RWPE2 (cell line): ENCODE measurements at regions not wholly inside any gene's neighbourhood (a gene's known extent, or its start where the extent isn't known, plus 50 kb on each side); places are given as distances from the start of the nearest gene placed in this dataset.

ENCODE experiments used
- ATAC-seq: fragments of 200-7000 bp; cut with Tn5 transposase; 3 replicates; pipeline ENCODE4 v1.9.1; 2021; ENCODE audit warnings: low read depth
- DNase-seq: peaks from one replicate; pipeline ENCODE4 v3.0.0-alpha.2; 2020; ENCODE audit warnings: low spot score
- H3K27ac ChIP-seq: fragments of 450-650 bp; 2 replicates; pipeline ENCODE4 v1.5.1; 2017; ENCODE audit warnings: mild to moderate bottlenecking; ENCODE audit not compliant: poor library complexity, severe bottlenecking
- H3K27me3 ChIP-seq: fragments of 250-450 bp; sonication (Bioruptor Pico); 2 replicates; pipeline ENCODE4 v1.5.1; 2021; ENCODE audit warnings: mild to moderate bottlenecking, moderate library complexity; ENCODE audit not compliant: insufficient read depth, poor library complexity, severe bottlenecking
- H3K36me3 ChIP-seq: fragments of 250-450 bp; sonication (Bioruptor Pico); 2 replicates; pipeline ENCODE4 v1.5.1; 2020; ENCODE audit warnings: low read depth, mild to moderate bottlenecking, moderate library complexity
- H3K4me1 ChIP-seq: fragments of 250-450 bp; sonication (Bioruptor Pico); 2 replicates; pipeline ENCODE4 v1.5.1; 2021; ENCODE audit warnings: mild to moderate bottlenecking, moderate library complexity; ENCODE audit not compliant: insufficient read depth, poor library complexity, severe bottlenecking
- H3K4me3 ChIP-seq: fragments of 250-450 bp; sonication (Bioruptor Pico); 2 replicates; pipeline ENCODE4 v1.5.1; 2021; ENCODE audit warnings: mild to moderate bottlenecking, moderate library complexity; ENCODE audit not compliant: severe bottlenecking
- H3K9me3 ChIP-seq: fragments of 250-450 bp; sonication (Bioruptor Pico); 2 replicates; pipeline ENCODE4 v1.5.1; 2021; ENCODE audit warnings: mild to moderate bottlenecking, moderate library complexity; ENCODE audit not compliant: severe bottlenecking
- CTCF ChIP-seq: fragments of 450-650 bp; IDR thresholded peaks from one replicate; pipeline ENCODE4 v1.5.1; 2017; ENCODE audit warnings: mild to moderate bottlenecking, moderate library complexity; ENCODE audit not compliant: poor library complexity, severe bottlenecking

- ATAC-seq (no peak), DNase-seq (no peak)
- Histone ChIP-seq H3K27me3 (no peaks in the 10 kb centered on the region), H3K9me3 (no peaks in the 10 kb centered on the region), H3K4me3 (no peak overlapping the region), H3K4me1 (no peaks in the 10 kb centered on the region), H3K36me3 (no peaks in the 10 kb centered on the region), H3K27ac (no peak overlapping the region)
- no peak for TF ChIP-seq CTCF
Measured at GRCh38 chr12:87491598-87491997, 537.6 kb downstream of the C12orf50 start.

- Histone ChIP-seq H3K27me3 (no peaks in the 10 kb centered on the region), H3K4me3 (no peak overlapping the region), H3K9me3 (no peaks in the 10 kb centered on the region), H3K36me3 (no peaks in the 10 kb centered on the region), H3K27ac (no peak overlapping the region), H3K4me1 (no peaks in the 10 kb centered on the region)
- no peak for DNase-seq
- TF ChIP-seq CTCF = no peak
- no peak for ATAC-seq
Measured at GRCh38 chr12:87491089-87491488, 538.1 kb downstream of the C12orf50 start.

GRCh38 chr12:87469295-87469694 lies 559.9 kb downstream of the C12orf50 start:
- Histone ChIP-seq H3K36me3 (no peaks in the 10 kb centered on the region), H3K27me3 (no peaks in the 10 kb centered on the region), H3K4me3 (no peak overlapping the region), H3K27ac (no peak overlapping the region), H3K9me3 (no peaks in the 10 kb centered on the region), H3K4me1 (no peaks in the 10 kb centered on the region)
- no peak for TF ChIP-seq CTCF
- DNase-seq = no peak
- peak; percentile 25; the same call in 1 of the 3 replicates for ATAC-seq

GRCh38 chr12:87467936-87468335 lies 561.3 kb downstream of the C12orf50 start:
- no peak for TF ChIP-seq CTCF
- no peaks in the 10 kb centered on the region for H3K27me3 ChIP-seq
- ATAC-seq (0 out of 3 replicates have a peak, but pooled peaks have one; percentile 19), DNase-seq (no peak)
- H3K4me3 ChIP-seq = no peak overlapping the region
- H3K27ac ChIP-seq = no peak overlapping the region
- H3K36me3 ChIP-seq = no peaks in the 10 kb centered on the region
- no peaks in the 10 kb centered on the region for H3K9me3 ChIP-seq
- no peaks in the 10 kb centered on the region for H3K4me1 ChIP-seq

GRCh38 chr12:87464565-87464964 lies 564.6 kb downstream of the C12orf50 start:
- Histone ChIP-seq H3K9me3 (no peaks in the 10 kb centered on the region), H3K27me3 (no peaks in the 10 kb centered on the region), H3K36me3 (no peaks in the 10 kb centered on the region), H3K4me3 (no peak overlapping the region), H3K4me1 (no peaks in the 10 kb centered on the region), H3K27ac (no peak overlapping the region)
- DNase-seq = no peak
- TF ChIP-seq CTCF = no peak
- ATAC-seq = no peak
